CD4-positive, alpha-beta memory T cell (primary cell): ENCODE measurements at regions not wholly inside any gene's neighbourhood (a gene's known extent, or its start where the extent isn't known, plus 50 kb on each side); places are given as distances from the start of the nearest gene placed in this dataset.
"Not testable (repeated sequence)": the region's sequence is repeated elsewhere in the genome, so short reads cannot be mapped to it uniquely, and the experiment has no call there.

Experiments
- CTCF ChIA-PET: fragments of 350-600 bp; sonication (Branson Sonifier 250); formaldehyde crosslinking; loops from one replicate; lab custom pipeline; 2021; ENCODE audit warnings: inconsistent platforms; ENCODE audit not compliant: partially characterized antibody; lab: Charles Lee
- POLR2A ChIA-PET: fragments of 350-600 bp; sonication (Branson Sonifier 250); formaldehyde crosslinking; loops from one replicate; lab custom pipeline; 2021; ENCODE audit not compliant: partially characterized antibody; lab: Charles Lee
- DNase-seq, 5 donors: peaks; one replicate each; pipeline versions ENCODE4 v3.0.0 to v3.0.0-alpha.2; 2020 to 2022; ENCODE audit warnings: mixed read lengths in 1 of 5
- H3K27ac ChIP-seq: one replicate; pipeline ENCODE4 v1.7.0; 2013; ENCODE audit warnings: low read depth, low read length
- H3K27me3 ChIP-seq: 2 replicates; pipeline ENCODE4 v1.7.0; 2013; ENCODE audit warnings: mild to moderate bottlenecking, low read length, moderate library complexity; ENCODE audit not compliant: insufficient read depth
- H3K36me3 ChIP-seq: 2 replicates; pipeline ENCODE4 v1.7.0; 2013; ENCODE audit warnings: mild to moderate bottlenecking, low read length, moderate library complexity; ENCODE audit not compliant: insufficient read depth
- H3K4me1 ChIP-seq: 2 replicates; pipeline ENCODE4 v1.7.0; 2013; ENCODE audit warnings: mild to moderate bottlenecking, low read length, moderate library complexity; ENCODE audit not compliant: insufficient read depth
- H3K4me3 ChIP-seq, 2 donors: one replicate each; pipeline ENCODE4 v1.7.0; 2013; ENCODE audit warnings: low read length in 2 of 2, mild to moderate bottlenecking in 1 of 2
- H3K9me3 ChIP-seq, 2 donors: one replicate each; pipeline ENCODE4 v1.7.0; 2013; ENCODE audit warnings: low read length in 2 of 2, control low read depth in 1 of 2; ENCODE audit not compliant: control insufficient read depth in 1 of 2
- H3K27ac Mint-ChIP-seq, 7 donors: one replicate each; pipeline ENCODE4 v1.8.0; 2020 to 2021; ENCODE audit warnings: mixed read lengths in 7 of 7, mild to moderate bottlenecking in 6 of 7, inconsistent platforms in 3 of 7, moderate library complexity in 3 of 7
- H3K27me3 Mint-ChIP-seq, 2 donors: one replicate each; pipeline ENCODE4 v1.8.0; 2020 to 2021; ENCODE audit warnings: mixed read lengths in 2 of 2
- H3K36me3 Mint-ChIP-seq, 2 donors: one replicate each; pipeline ENCODE4 v1.8.0; 2020 to 2021; ENCODE audit warnings: mixed read lengths in 2 of 2, inconsistent platforms in 1 of 2, mild to moderate bottlenecking in 1 of 2
- H3K4me1 Mint-ChIP-seq, 4 donors: one replicate each; pipeline ENCODE4 v1.8.0; 2020 to 2021; ENCODE audit warnings: mixed read lengths in 4 of 4, mild to moderate bottlenecking in 1 of 4
- H3K4me3 Mint-ChIP-seq, 8 donors: one replicate each; pipeline ENCODE4 v1.8.0; 2020 to 2021; ENCODE audit warnings: mixed read lengths in 8 of 8, mild to moderate bottlenecking in 7 of 8, moderate library complexity in 6 of 8, inconsistent platforms in 3 of 8
- H3K9me3 Mint-ChIP-seq, 8 donors: one replicate each; pipeline ENCODE4 v1.8.0; 2020 to 2021; ENCODE audit warnings: mixed read lengths in 8 of 8, mild to moderate bottlenecking in 5 of 8, inconsistent platforms in 3 of 8, moderate library complexity in 1 of 8
- intact Hi-C: fragments of 100-400 bp; cut with micrococcal nuclease; formaldehyde crosslinking; loops from one replicate; pipeline ENCODE4 v1.15.1; 2023

GRCh38 chr9:90233081-90233480 lies 409.5 kb downstream of the DIRAS2 start:
- H3K27ac ChIP-seq, H3K27me3 ChIP-seq, H3K36me3 ChIP-seq, H3K27ac Mint-ChIP-seq, H3K9me3 ChIP-seq, POLR2A ChIA-PET, CTCF ChIA-PET, H3K4me1 Mint-ChIP-seq, H3K4me1 ChIP-seq, H3K27me3 Mint-ChIP-seq, H3K4me3 ChIP-seq, H3K36me3 Mint-ChIP-seq, intact Hi-C loops, H3K4me3 Mint-ChIP-seq, H3K9me3 Mint-ChIP-seq, DNase-seq: not testable (repeated sequence)

- Histone ChIP-seq H3K4me1 (no peaks in the 10 kb centered on the region), H3K27ac (no peak overlapping the region), H3K9me3 (no peaks in the 10 kb centered on the region), H3K27me3 (no peaks in the 10 kb centered on the region), H3K36me3 (no peaks in the 10 kb centered on the region), H3K4me3 (no peak overlapping the region)
- ChIA-PET POLR2A (no interaction called here), CTCF (no interaction called here)
- intact Hi-C loops, result no loop called here
- no peaks in the 10 kb centered on the region for H3K9me3 Mint-ChIP-seq
- no peaks in the 10 kb centered on the region for H3K36me3 Mint-ChIP-seq
- H3K4me3 Mint-ChIP-seq, result no peak overlapping the region
- H3K27ac Mint-ChIP-seq, result no peak overlapping the region
- DNase-seq, result no peak
- H3K27me3 Mint-ChIP-seq, result peaks cover 1% of the 10 kb centered on the region in 2 donors
- H3K4me1 Mint-ChIP-seq, result no peaks in the 10 kb centered on the region
These were observed 402.1 kb downstream of the DIRAS2 start for GRCh38 chr9:90240541-90240940.

GRCh38 chr9:90245661-90246060 lies 397.0 kb downstream of the DIRAS2 start:
- POLR2A ChIA-PET, result no interaction called here
- no peaks in the 10 kb centered on the region for H3K4me1 Mint-ChIP-seq
- H3K4me3 Mint-ChIP-seq, result no peak overlapping the region
- CTCF ChIA-PET, result interaction anchor here (1.0 kb wide), 1 partner anchor 107 kb away, joined by 3 read pairs; no protein-coding TSS in a partner anchor
- Histone ChIP-seq H3K36me3 (no peaks in the 10 kb centered on the region), H3K27ac (no peak overlapping the region), H3K4me1 (no peaks in the 10 kb centered on the region), H3K9me3 (no peaks in the 10 kb centered on the region), H3K27me3 (no peaks in the 10 kb centered on the region), H3K4me3 (no peak overlapping the region)
- H3K27ac Mint-ChIP-seq, result no peak overlapping the region
- no peak for DNase-seq
- H3K36me3 Mint-ChIP-seq, result no peaks in the 10 kb centered on the region
- intact Hi-C loops, result no loop called here
- peaks cover 1 to 4% of the 10 kb centered on the region in 2 donors for H3K27me3 Mint-ChIP-seq
- H3K9me3 Mint-ChIP-seq, result no peaks in the 10 kb centered on the region

- Histone ChIP-seq H3K4me3 (no peak overlapping the region), H3K36me3 (no peaks in the 10 kb centered on the region), H3K4me1 (no peaks in the 10 kb centered on the region), H3K27ac (no peak overlapping the region), H3K27me3 (no peaks in the 10 kb centered on the region), H3K9me3 (no peaks in the 10 kb centered on the region)
- intact Hi-C loops, result no loop called here
- Mint-ChIP-seq H3K27ac (no peak overlapping the region), H3K36me3 (no peaks in the 10 kb centered on the region), H3K4me1 (no peaks in the 10 kb centered on the region), H3K27me3 (peaks cover 1 to 4% of the 10 kb centered on the region in 2 donors), H3K9me3 (peaks cover 0 to 3% (median 0%) of the 10 kb centered on the region in 8 donors), H3K4me3 (no peak overlapping the region)
- DNase-seq, result no peak
- CTCF ChIA-PET, result no interaction called here
- POLR2A ChIA-PET, result no interaction called here
These were observed 393.5 kb downstream of the DIRAS2 start for GRCh38 chr9:90249094-90249493.

GRCh38 chr9:90251316-90251715 lies 391.3 kb downstream of the DIRAS2 start:
- H3K4me3 ChIP-seq, result no peak overlapping the region
- CTCF ChIA-PET, result no interaction called here
- H3K27ac Mint-ChIP-seq, result no peak overlapping the region
- intact Hi-C loops, result no loop called here
- H3K36me3 Mint-ChIP-seq, result no peaks in the 10 kb centered on the region
- H3K4me1 ChIP-seq, result no peaks in the 10 kb centered on the region
- POLR2A ChIA-PET, result no interaction called here
- H3K36me3 ChIP-seq, result no peaks in the 10 kb centered on the region
- no peak overlapping the region for H3K27ac ChIP-seq
- no peaks in the 10 kb centered on the region for H3K27me3 ChIP-seq
- H3K4me3 Mint-ChIP-seq, result no peak overlapping the region
- H3K9me3 Mint-ChIP-seq, result peaks cover 0 to 3% (median 0%) of the 10 kb centered on the region in 8 donors
- no peaks in the 10 kb centered on the region for H3K9me3 ChIP-seq
- H3K4me1 Mint-ChIP-seq, result no peaks in the 10 kb centered on the region
- H3K27me3 Mint-ChIP-seq, result peaks cover 1 to 3% of the 10 kb centered on the region in 2 donors
- DNase-seq, result no peak

GRCh38 chr9:90256345-90256744 lies 386.3 kb downstream of the DIRAS2 start:
- Histone ChIP-seq H3K27me3 (no peaks in the 10 kb centered on the region), H3K4me1 (no peaks in the 10 kb centered on the region), H3K4me3 (no peak overlapping the region), H3K36me3 (no peaks in the 10 kb centered on the region), H3K9me3 (no peaks in the 10 kb centered on the region), H3K27ac (no peak overlapping the region)
- Mint-ChIP-seq H3K4me1 (no peaks in the 10 kb centered on the region), H3K4me3 (no peak overlapping the region), H3K27ac (no peak overlapping the region), H3K27me3 (peaks cover 3 to 5% of the 10 kb centered on the region in 2 donors), H3K9me3 (peaks cover 3 to 9% (median 6%) of the 10 kb centered on the region in 8 donors), H3K36me3 (no peaks in the 10 kb centered on the region)
- no peak for DNase-seq
- CTCF ChIA-PET, result no interaction called here
- POLR2A ChIA-PET, result no interaction called here
- intact Hi-C loops, result no loop called here

- CTCF ChIA-PET, result interaction anchor here (1.3 kb wide), 1 partner anchor 10 kb away, joined by 4 read pairs; no protein-coding TSS in a partner anchor
- Histone ChIP-seq H3K4me3 (no peak overlapping the region), H3K27ac (no peak overlapping the region), H3K4me1 (no peaks in the 10 kb centered on the region), H3K36me3 (no peaks in the 10 kb centered on the region), H3K9me3 (no peaks in the 10 kb centered on the region), H3K27me3 (no peaks in the 10 kb centered on the region)
- no peaks in the 10 kb centered on the region for H3K36me3 Mint-ChIP-seq
- intact Hi-C loops, result no loop called here
- POLR2A ChIA-PET, result no interaction called here
- DNase-seq, result no peak
- no peak overlapping the region for H3K4me3 Mint-ChIP-seq
- no peak overlapping the region for H3K27ac Mint-ChIP-seq
- H3K27me3 Mint-ChIP-seq, result peaks cover 3 to 5% of the 10 kb centered on the region in 2 donors
- no peaks in the 10 kb centered on the region for H3K4me1 Mint-ChIP-seq
- peaks cover 2 to 20% (median 11%) of the 10 kb centered on the region in 8 donors for H3K9me3 Mint-ChIP-seq
These were observed 383.0 kb downstream of the DIRAS2 start for GRCh38 chr9:90259311-90260246.
